ENCODE measurements at regions not wholly inside any gene's neighbourhood (a gene's known extent, or its start where the extent isn't known, plus 50 kb on each side); places are given as distances from the start of the nearest gene placed in this dataset.

DNA sequence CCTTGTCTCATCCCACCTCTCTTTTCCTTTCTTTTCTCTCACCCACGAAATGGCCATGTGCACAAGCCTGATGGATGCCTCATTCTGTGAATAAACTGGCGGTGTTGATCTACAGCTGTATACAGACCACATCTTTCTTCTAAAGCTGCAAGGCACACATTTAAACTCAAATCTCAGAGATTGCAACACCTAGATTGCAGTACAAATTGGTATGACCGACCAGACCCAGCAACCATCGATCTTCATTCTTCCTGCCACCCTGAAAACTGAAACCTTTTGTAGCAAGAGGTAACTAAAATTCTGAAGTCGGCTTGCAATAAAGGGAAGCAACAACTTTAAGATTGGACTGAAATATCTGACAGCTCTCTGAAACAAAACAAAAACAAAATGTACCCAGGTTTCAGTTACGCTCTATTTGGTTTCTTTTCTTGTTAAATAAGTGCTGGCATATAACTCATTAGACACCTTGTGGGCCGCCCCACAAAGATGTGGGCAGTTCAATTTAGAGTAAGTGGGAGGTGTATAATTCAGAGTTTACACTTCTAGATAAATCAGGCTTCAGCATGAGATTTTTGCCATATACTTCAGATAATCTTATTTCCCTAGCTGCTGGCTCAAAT, 390.0 kb upstream of the NOVA1 start:
- no peak for FAIRE-seq
- TF ChIP-seq, protein P1, sequence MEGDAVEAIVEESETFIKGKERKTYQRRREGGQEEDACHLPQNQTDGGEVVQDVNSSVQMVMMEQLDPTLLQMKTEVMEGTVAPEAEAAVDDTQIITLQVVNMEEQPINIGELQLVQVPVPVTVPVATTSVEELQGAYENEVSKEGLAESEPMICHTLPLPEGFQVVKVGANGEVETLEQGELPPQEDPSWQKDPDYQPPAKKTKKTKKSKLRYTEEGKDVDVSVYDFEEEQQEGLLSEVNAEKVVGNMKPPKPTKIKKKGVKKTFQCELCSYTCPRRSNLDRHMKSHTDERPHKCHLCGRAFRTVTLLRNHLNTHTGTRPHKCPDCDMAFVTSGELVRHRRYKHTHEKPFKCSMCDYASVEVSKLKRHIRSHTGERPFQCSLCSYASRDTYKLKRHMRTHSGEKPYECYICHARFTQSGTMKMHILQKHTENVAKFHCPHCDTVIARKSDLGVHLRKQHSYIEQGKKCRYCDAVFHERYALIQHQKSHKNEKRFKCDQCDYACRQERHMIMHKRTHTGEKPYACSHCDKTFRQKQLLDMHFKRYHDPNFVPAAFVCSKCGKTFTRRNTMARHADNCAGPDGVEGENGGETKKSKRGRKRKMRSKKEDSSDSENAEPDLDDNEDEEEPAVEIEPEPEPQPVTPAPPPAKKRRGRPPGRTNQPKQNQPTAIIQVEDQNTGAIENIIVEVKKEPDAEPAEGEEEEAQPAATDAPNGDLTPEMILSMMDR (IDR thresholded peaks at IDR 0.05; ENCODE audit: insufficient read depth, missing control alignments): no peak
- no peak for DNase-seq (ENCODE audit: insufficient read length, low spot score)

DNA sequence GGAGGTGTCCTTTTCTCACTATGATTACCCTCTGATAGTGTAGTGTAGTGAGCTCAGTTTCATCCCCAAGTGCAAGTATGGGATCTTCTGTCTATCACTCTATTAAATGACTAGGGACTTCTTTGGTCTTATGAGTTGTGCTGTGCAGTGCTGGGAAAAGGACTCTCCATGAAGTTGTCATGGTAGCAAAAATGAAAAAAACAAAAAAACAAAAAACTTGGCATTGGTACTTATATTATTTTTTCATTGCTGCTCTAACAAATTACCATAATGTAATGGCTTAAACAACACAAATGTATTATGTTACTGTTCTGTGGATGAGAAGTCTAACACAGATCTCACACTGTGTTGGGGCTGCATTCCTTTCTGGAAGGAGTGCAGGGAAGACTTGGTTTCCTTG, 393.1 kb upstream of the NOVA1 start:
- DNase-seq (ENCODE audit: insufficient read length, low spot score): no peak
- no peak for FAIRE-seq
- TF ChIP-seq, protein P1 (IDR thresholded peaks at IDR 0.05; ENCODE audit: insufficient read depth, missing control alignments): no peak

DNA sequence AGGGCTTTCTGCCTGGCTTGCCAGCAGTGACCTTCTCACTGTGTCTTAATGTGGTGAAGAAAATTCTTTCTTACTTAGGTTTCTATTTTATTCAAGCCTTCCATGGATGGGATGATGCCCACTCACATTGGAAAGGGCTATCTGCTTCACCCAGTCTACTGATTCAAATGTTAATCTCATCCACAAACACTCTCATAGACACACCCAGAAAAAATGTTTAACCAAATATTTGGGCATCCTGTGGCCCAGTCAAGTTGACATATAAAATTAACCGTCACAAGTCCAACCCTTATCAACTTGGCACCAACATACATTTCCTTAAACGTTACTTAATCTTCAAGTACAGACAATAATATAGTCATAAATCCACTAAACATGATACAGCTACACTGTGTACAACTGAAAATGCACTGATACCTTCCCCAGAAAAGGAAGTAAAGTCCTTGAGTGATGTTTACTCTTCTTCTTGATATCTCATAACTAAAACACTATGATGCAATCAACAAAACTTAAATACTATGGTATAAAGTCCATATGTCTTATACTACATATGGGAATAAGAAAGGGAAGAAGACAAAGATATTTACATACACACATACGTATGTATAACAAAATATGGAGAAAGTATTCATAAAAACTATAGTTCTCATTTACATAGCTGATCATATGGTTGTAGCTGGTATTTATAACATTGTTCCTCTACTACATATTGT, 394.7 kb upstream of the NOVA1 start:
- TF ChIP-seq, protein P1 (IDR thresholded peaks at IDR 0.05; ENCODE audit: insufficient read depth, missing control alignments): no peak
- DNase-seq (ENCODE audit: insufficient read length, low spot score) (no peak), FAIRE-seq (no peak)

DNA sequence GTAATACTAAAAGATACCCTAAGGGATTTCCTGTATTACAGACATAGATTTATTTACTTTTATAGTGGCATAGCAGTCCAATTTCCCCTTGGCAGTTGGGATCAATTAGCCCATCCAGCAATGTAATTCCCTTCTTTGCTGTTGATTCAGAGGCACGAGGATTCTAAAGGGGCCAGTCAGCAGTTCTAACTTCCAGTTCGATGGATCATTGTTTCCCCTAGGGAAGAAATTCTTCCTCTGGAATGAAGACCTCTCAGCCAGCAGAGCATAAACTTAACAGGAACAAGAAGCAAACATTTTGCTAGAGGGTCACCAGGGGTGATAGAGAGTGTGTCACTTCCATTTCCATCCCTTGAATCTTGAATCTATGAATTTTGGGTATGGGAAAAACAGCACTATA, 395.7 kb upstream of the NOVA1 start:
- TF ChIP-seq, protein P1 (IDR thresholded peaks at IDR 0.05; ENCODE audit: insufficient read depth, missing control alignments): no peak
- no peak for DNase-seq (ENCODE audit: insufficient read length, low spot score)
- no peak for FAIRE-seq

DNA sequence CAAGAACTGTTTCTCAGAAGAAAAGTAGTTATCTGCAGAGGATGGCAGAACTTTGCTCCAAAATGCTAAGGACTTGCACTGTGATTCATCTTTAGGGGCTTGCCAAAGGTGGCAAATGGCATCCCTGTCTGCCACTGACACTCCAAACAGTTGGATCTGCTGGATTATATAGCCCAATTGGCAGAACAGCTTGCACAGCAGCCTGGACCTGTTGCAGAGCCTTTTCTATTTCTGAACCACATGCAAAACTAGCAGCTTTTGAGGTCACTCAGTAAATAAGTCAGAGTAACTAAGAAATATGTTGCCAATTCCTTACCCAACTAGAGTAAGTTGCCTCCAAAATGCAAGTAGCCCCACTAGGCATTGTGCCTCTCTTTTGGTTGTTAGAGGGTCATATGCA, 397.5 kb upstream of the NOVA1 start:
- FAIRE-seq (no peak), DNase-seq (ENCODE audit: insufficient read length, low spot score) (no peak)
- TF ChIP-seq, protein P1 (IDR thresholded peaks at IDR 0.05; ENCODE audit: insufficient read depth, missing control alignments): no peak

DNA sequence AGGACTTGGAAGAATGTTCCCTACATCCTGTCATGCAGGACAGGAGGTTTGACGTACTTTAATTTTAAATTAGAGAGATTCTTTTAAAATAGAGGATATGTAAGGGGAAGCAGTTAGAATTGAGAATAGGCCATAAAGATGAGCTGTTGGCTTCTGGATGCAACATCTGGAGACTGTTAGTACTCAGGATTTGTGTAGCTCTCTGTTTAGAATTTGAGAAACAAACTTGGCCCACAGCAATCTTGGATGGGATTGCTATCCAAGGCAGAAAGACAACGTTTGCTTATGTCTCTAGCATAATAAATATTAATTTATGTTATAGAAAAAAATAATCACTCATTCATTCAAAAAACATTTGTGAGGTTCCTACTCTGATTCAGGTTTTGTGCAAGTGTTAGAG, 398.4 kb upstream of the NOVA1 start:
- no peak for FAIRE-seq
- TF ChIP-seq, protein P1 (IDR thresholded peaks at IDR 0.05; ENCODE audit: insufficient read depth, missing control alignments): no peak
- DNase-seq (ENCODE audit: insufficient read length, low spot score): no peak

DNA sequence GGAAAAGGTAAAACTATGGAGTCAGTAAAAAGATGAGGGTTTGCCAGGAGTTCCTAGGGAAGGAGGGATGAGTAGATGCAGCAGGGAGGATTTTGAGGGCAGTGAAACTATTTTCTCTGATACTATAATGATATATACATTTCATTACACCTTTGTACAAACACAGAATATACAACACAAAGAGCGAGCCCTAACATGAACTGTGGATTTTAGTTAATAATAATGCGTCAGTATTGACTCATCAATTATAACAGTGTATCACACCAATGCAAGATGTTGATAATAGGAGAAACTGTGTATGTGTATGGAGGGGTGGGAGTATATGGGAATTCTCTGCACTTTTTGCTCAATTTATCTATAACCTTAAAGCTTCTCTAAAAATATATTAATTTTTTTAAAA, 404.3 kb upstream of the NOVA1 start:
- FAIRE-seq (no peak), DNase-seq (ENCODE audit: insufficient read length, low spot score) (no peak)
- TF ChIP-seq, protein P1 (IDR thresholded peaks at IDR 0.05; ENCODE audit: insufficient read depth, missing control alignments): no peak
